ACHN (cell line): ENCODE measurements at regions not wholly inside any gene's neighbourhood (a gene's known extent, or its start where the extent isn't known, plus 50 kb on each side); places are given as distances from the start of the nearest gene placed in this dataset.

Experiments
- DNase-seq: peaks from one replicate; pipeline ENCODE4 v3.0.0-alpha.2; 2015
- in situ Hi-C: cut with HindIII; loops from 2 replicates; pipeline ENCODE4 v1.10.0; 2017; ENCODE audit warnings: low sequenced_read_pairs, low pct_ligation_motif_present, low pct_unique_long_range_greater_than_20kb

DNA sequence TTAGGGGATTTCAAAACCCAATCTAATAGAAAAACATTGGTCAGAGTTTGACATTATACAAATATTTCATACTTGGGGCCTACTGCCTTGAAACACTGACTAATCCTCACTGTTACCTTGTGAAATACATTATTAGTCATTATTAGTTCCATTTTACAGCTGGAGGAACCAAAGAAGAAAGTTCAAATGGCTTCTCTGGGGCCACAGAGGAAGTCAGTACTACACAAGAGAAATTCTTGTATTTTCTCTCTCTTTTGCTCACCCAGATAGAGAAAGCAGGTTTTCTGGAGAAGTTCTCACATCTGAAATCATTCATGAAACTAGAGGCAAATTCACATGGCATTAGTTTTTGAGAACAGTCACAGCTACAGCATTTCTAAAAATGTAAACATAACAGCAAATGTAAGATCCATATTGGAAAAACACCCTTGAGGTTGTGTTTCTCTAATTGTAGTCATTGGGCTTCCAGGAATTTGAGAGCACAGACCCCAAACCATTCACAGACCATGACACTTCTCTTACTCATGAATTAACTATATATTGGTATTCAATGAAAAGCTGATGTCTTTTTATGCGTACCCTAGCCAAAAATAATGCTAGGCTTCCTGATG lies 83.0 kb downstream of the LLPH start:
- no peak for DNase-seq
- in situ Hi-C loops: no loop called here

DNA sequence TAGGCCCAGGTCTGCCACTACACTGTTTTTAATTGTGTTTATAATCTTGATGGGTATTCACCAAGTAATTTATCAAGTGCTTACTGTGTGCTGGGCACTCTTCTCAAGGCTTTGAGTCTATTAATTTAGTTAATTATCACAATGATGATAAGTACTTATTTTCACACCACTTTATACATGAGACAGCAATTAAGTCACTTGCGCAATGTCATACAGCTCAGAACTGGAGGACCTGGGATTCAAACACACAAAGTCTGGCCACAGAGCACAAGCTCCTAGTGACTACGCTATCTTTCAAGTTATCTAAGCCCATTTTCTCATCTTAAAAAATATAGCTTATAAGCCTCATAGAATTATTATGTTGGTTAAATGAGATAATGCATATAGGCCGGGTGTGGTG lies 85.0 kb downstream of the LLPH start:
- no peak for DNase-seq
- in situ Hi-C loops: no loop called here

DNA sequence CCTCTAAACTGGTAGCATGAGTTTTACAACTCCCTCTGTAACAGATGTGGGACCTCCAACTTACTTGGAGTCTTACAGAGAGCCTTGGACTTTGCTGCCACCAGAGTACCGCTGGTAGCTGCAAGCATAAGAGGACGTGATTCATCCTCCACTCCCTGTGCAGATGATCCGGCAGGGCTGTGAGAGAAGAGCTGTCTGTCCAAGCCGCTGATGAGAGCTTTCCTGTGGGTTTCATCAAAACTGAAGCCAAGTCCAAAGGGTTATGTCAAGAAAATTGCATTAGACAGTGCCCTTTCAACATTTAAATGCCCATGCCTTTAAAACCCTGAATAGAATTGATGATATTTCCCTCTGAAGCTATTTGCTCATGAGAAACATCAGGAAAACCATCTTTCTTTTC lies 85.8 kb downstream of the LLPH start:
- in situ Hi-C loops: no loop called here
- DNase-seq: no peak

- in situ Hi-C loops: no loop called here
- DNase-seq: no peak
These were observed 87.5 kb downstream of the LLPH start for GRCh38 chr12:66043035-66043434.

DNA sequence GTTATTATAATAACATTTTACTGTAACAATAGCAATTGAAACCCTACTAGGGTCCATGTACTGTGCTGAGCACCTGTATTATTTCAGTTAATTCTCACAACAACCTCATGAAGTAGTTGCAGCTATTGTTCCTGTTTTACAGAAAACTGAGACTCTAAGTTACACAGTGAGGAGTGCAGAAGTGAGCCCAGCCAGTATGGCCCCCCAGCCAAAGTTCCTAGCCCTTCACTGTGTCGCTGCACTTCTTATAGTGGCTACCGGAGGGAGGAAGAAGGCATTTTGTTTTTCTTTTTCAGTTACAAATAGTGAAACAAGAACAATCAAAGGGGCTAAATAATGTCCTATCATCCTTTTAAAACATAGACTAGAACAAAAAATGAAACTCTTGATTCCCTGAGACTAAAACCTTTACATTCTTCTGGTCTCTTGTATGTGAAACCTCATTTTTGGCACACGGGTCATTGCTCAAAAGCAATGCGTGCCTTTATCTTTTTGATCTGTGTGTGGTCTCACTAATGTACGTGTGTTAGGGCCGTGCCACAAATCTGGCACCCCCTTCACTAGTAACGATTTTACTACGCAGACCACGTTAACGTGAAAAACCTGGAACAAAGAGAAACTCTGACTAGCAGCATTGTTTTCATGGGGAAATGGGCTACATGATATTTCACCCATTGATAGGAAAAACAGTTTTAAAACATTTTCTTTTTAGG lies 88.7 kb downstream of the LLPH start:
- no peak for DNase-seq
- in situ Hi-C loops: no loop called here

DNA sequence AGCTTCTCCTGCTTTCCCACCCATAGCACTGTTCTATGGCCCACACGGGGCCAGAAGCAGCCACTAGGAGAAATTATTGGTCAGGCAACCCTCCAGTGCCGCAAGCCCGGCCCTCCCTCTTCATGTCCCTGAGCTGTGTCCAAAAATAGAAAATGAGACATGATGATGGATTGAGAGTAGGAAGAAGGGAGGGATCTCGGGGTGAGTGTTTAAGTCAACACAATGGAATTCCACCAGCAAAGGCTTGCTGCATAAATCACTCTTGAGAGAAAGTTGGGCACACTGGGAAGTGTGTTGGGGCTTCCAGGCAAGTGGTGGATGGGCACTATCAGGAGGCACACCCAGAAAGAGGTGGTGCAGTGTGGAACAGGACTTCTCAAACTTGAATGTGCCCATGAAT lies 94.2 kb downstream of the LLPH start:
- in situ Hi-C loops: no loop called here
- peak; percentile 99 for DNase-seq

- DNase-seq: peak; percentile 85
- in situ Hi-C loops: no loop called here
These were observed 95.1 kb downstream of the LLPH start for GRCh38 chr12:66035288-66035966.

DNA sequence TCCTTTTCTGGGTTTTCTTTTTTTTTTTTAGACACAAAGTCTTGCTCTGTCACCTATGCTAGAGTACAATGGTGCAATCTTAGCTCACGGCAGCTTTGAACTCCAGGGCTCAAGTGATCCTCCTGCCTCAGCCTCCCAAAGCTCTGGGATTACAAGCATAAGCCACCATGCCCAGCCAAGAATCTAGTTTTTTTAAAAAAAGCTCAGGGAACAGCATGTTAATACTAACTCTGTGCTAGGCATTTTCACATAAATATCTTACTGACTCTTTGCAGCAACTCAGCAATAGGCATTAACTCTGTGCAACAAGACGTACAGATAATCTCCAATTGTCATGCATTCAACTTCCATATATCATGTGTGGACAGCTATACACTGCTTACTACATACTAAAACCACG lies 97.4 kb downstream of the LLPH start:
- DNase-seq: no peak
- in situ Hi-C loops: no loop called here

GRCh38 chr12:66032739-66033138 lies 97.8 kb downstream of the LLPH start:
- DNase-seq: no peak
- in situ Hi-C loops: no loop called here

- in situ Hi-C loops: no loop called here
- DNase-seq: no peak
These were observed 100.3 kb downstream of the LLPH start for GRCh38 chr12:66030217-66030781.

- in situ Hi-C loops: no loop called here
- DNase-seq: no peak
These were observed 102.2 kb downstream of the LLPH start for GRCh38 chr12:66028390-66028789.

DNA sequence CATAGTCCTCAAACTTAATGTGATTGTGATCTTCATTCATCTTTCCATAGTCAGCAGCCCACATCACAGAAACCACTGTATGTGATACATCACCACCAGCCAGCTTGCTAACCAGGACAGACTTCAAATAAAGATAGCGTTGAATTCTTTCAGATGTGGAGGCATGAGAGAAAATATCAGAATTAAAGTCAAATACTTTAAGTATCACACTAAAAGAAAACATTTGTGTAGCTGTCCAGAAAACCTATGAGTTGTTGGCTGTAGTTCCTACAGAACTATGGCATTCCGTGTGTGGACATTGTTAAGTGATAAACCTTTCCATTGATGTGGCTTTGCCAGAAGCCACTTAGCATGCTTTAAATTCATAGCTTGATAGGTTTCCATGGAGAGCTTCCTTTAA lies 105.1 kb downstream of the LLPH start:
- no peak for DNase-seq
- in situ Hi-C loops: no loop called here

GRCh38 chr12:66024949-66025348 lies 105.6 kb downstream of the LLPH start:
- no peak for DNase-seq
- in situ Hi-C loops: no loop called here

- DNase-seq: no peak
- in situ Hi-C loops: no loop called here
These were observed 110.1 kb downstream of the LLPH start for GRCh38 chr12:66020481-66020880.

DNA sequence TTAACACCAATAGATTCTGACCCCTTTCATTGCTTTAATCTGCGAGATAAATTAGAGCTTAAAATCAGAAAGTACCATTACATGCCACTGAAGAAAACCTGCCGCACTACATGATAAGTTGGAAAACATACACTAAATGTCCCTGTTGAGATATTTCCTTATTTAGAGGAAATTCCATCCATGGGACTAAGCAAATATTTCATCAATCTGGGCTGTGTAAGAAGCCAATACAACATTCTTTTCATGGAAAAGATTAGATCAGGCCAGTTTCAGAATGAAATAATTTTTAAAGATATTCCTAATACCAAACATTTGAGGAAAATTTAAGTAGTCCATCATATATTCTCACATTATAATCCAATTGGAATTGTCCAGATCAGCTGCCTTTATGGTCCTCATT lies 112.8 kb downstream of the LLPH start:
- DNase-seq: no peak
- in situ Hi-C loops: no loop called here
